Type B pancreatic cell (in vitro differentiated cells): ENCODE measurements at regions not wholly inside any gene's neighbourhood (a gene's known extent, or its start where the extent isn't known, plus 50 kb on each side); places are given as distances from the start of the nearest gene placed in this dataset.
"Not testable (repeated sequence)": the region's sequence is repeated elsewhere in the genome, so short reads cannot be mapped to it uniquely, and the experiment has no call there.

Experiments used
- DNase-seq: peaks from one replicate; pipeline ENCODE4 v3.0.0; 2021; ENCODE audit warnings: mixed read lengths; ENCODE audit not compliant: unreplicated experiment; ENCODE audit errors: extremely low spot score
- H3K27ac Mint-ChIP-seq: 2 replicates; pipeline ENCODE4 v1.8.0; 2021; ENCODE audit warnings: mild to moderate bottlenecking, mixed read lengths
- H3K27me3 Mint-ChIP-seq: 2 replicates; pipeline ENCODE4 v1.8.0; 2021; ENCODE audit warnings: mixed read lengths
- H3K36me3 Mint-ChIP-seq: 2 replicates; pipeline ENCODE4 v1.8.0; 2021; ENCODE audit warnings: mixed read lengths
- H3K4me1 Mint-ChIP-seq: one replicate; pipeline ENCODE4 v1.8.0; 2021; ENCODE audit warnings: mixed read lengths; ENCODE audit not compliant: unreplicated experiment
- H3K4me3 Mint-ChIP-seq: 2 replicates; pipeline ENCODE4 v1.8.0; 2021; ENCODE audit warnings: mild to moderate bottlenecking, mixed read lengths
- H3K9me3 Mint-ChIP-seq: 2 replicates; pipeline ENCODE4 v1.8.0; 2021; ENCODE audit warnings: mixed read lengths
- CTCF ChIP-seq: fragments of 200-600 bp; sonication (generic); conservative IDR thresholded peaks from 2 replicates; pipeline ENCODE4 v1.5.0; 2021; ENCODE audit warnings: antibody characterized with exemption, mild to moderate bottlenecking

DNA sequence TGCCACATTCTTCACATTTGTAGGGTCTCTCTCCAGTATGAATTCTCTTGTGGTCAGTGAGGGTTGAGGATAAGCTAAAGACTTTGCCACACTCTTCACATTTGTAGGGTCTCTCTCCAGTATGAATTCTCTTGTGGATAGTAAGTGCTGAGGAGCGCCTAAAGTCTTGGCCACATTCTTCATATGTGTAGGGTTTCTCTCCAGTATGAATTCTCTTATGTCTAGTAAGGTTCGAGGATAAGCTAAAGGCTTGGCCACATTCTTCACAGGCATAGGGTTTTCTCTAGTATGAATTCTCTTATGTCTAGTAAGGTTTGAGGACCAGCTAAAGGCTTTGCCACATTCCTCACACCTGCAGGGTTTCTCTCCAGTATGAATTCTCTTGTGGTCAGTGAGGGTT, 706.9 kb upstream of the ZNF722 start:
- not testable (repeated sequence) for H3K27me3 Mint-ChIP-seq, H3K4me1 Mint-ChIP-seq, H3K4me3 Mint-ChIP-seq, DNase-seq, H3K36me3 Mint-ChIP-seq, H3K9me3 Mint-ChIP-seq, H3K27ac Mint-ChIP-seq

GRCh38 chr7:63317595-63317994, 681.1 kb upstream of the ZNF722 start:
- not testable (repeated sequence) for H3K4me3 Mint-ChIP-seq, H3K9me3 Mint-ChIP-seq, H3K36me3 Mint-ChIP-seq, H3K4me1 Mint-ChIP-seq, H3K27ac Mint-ChIP-seq, H3K27me3 Mint-ChIP-seq
- peak; percentile 57 for DNase-seq

DNA sequence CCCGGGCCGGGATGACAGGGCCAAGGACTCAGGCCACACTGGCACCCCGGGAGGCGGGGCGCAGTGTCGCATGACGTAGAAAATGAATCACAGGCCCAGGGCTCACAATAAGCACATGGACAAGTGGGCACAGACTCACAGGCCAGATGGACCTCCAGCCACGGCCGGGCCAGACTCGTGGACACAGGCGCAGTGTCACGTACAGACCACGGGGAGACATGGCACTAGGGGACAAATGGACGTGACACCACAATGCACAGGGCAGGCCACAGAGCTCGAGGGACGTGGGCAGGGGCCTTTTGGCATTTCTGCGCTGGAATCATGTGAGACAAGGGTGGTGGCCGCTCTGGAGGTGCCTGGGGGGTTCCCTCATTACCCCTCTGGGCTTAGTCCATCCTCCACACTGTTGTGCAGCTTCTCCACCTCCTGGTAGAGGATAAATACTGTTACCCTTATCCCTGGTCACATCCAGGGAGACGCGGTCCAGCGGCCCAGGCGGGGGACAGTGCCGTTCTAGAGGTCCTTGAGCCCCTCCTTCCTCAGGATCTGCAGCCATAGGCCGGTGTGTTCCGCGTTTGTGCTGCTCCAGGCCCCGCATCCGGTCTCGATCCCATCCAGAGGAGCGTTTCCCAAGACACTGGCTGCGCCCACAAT, 649.8 kb upstream of the ZNF722 start:
- H3K27me3 Mint-ChIP-seq, H3K4me3 Mint-ChIP-seq, DNase-seq, H3K4me1 Mint-ChIP-seq, H3K27ac Mint-ChIP-seq, H3K36me3 Mint-ChIP-seq, H3K9me3 Mint-ChIP-seq: not testable (repeated sequence)

DNA sequence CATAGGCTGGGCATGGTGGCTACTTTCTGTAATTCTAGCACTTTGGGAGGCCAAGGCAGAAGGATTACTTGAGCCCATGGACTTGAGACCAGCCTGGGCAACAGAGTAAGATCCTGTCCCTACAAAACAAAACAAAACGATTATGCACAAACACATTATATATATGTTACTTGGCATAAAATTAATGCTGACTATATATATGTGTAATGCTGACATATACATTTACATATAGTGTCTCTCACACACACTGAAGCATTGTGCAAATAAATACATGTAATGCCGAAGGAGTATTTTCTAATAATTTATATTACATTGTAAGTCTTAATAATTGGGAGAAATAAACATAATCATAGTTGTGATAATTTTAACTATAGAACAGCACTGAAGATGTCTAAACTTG, 621.8 kb upstream of the ZNF722 start:
- Mint-ChIP-seq H3K4me1 (no peaks in the 10 kb centered on the region), H3K27me3 (no peaks in the 10 kb centered on the region), H3K36me3 (no peaks in the 10 kb centered on the region), H3K4me3 (no peak overlapping the region), H3K27ac (no peak overlapping the region), H3K9me3 (no peaks in the 10 kb centered on the region)
- no peak for DNase-seq
- no peak for TF ChIP-seq CTCF

- not testable (repeated sequence) for H3K9me3 Mint-ChIP-seq, H3K4me1 Mint-ChIP-seq, H3K36me3 Mint-ChIP-seq, H3K27ac Mint-ChIP-seq, H3K27me3 Mint-ChIP-seq, DNase-seq, H3K4me3 Mint-ChIP-seq
Observed at GRCh38 chr7:63394139-63394538, 604.5 kb upstream of the ZNF722 start.

GRCh38 chr7:63407881-63408280, 590.8 kb upstream of the ZNF722 start:
- not testable (repeated sequence) for H3K9me3 Mint-ChIP-seq, H3K36me3 Mint-ChIP-seq, H3K27ac Mint-ChIP-seq, H3K4me1 Mint-ChIP-seq, H3K4me3 Mint-ChIP-seq, H3K27me3 Mint-ChIP-seq, DNase-seq
